Sigmoid colon (tissue), 3 donors: ENCODE measurements at regions not wholly inside any gene's neighbourhood (a gene's known extent, or its start where the extent isn't known, plus 50 kb on each side); places are given as distances from the start of the nearest gene placed in this dataset.

Experiments used
- POLR2A ChIP-seq, 2 donors: fragments of 450-650 bp; IDR thresholded peaks; one replicate each; pipeline ENCODE4 v1.6.1; 2016; ENCODE audit warnings: antibody characterized with exemption in 2 of 2, mild to moderate bottlenecking in 2 of 2, moderate library complexity in 2 of 2
- TF ChIP-seq, protein P1 (sequence below), 4 experiments: fragments of 450-650 bp in 3 of 4; fragments of 200-600 bp in 1 of 4; IDR thresholded peaks; one replicate each; pipeline ENCODE4 v1.5.1; 2016 to 2019; ENCODE audit warnings: antibody characterized with exemption in 4 of 4, mild to moderate bottlenecking in 3 of 4, moderate library complexity in 2 of 4

DNA sequence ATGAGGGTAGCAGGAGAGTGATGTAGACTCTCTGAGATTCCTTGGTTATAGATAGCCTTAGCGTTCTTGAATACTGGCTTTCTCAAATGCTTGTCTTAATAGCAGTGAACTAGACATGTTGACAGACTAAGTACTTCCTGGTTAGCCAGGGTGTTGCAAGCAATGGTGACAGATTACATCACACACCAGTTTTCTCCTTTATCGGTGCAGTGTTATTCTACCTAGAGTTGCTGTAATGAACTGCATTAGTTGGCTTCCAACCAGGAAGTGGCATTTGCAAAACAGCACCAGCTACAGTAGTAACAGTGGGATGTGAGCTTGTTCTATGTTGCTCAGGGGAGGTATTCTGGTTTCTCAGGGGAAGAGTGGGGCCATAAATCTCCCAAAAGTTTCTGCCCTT lies 582.2 kb upstream of the DDX18 start:
- TF ChIP-seq, protein P1, sequence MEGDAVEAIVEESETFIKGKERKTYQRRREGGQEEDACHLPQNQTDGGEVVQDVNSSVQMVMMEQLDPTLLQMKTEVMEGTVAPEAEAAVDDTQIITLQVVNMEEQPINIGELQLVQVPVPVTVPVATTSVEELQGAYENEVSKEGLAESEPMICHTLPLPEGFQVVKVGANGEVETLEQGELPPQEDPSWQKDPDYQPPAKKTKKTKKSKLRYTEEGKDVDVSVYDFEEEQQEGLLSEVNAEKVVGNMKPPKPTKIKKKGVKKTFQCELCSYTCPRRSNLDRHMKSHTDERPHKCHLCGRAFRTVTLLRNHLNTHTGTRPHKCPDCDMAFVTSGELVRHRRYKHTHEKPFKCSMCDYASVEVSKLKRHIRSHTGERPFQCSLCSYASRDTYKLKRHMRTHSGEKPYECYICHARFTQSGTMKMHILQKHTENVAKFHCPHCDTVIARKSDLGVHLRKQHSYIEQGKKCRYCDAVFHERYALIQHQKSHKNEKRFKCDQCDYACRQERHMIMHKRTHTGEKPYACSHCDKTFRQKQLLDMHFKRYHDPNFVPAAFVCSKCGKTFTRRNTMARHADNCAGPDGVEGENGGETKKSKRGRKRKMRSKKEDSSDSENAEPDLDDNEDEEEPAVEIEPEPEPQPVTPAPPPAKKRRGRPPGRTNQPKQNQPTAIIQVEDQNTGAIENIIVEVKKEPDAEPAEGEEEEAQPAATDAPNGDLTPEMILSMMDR (IDR thresholded peaks at IDR 0.05), result no peak
- TF ChIP-seq POLR2A (IDR thresholded peaks at IDR 0.05), result no peak
